OCI-LY1 (cell line): ENCODE measurements at regions not wholly inside any gene's neighbourhood (a gene's known extent, or its start where the extent isn't known, plus 50 kb on each side); places are given as distances from the start of the nearest gene placed in this dataset.

Experiments
- CTCF ChIP-seq: fragments of 200-600 bp; sonication (generic), shearing (Covaris generic); IDR thresholded peaks from 2 replicates; pipeline ENCODE4 v1.5.1; 2017; ENCODE audit warnings: mild to moderate bottlenecking, antibody characterized with exemption, low read length, moderate library complexity, mixed read lengths
- EZH2 ChIP-seq: fragments of 200-600 bp; sonication (generic), shearing (Covaris generic); IDR thresholded peaks from 2 replicates; pipeline ENCODE4 v1.8.0; 2017; ENCODE audit warnings: borderline replicate concordance, mixed run types, mild to moderate bottlenecking, antibody characterized with exemption, low read length, moderate library complexity, mixed read lengths

GRCh38 chr12:92463171-92463570 is 239.6 kb upstream of the PLEKHG7 start:
- TF ChIP-seq CTCF (no peak), EZH2 (no peak)
